Esophagus squamous epithelium (tissue), 4 donors: ENCODE measurements at regions not wholly inside any gene's neighbourhood (a gene's known extent, or its start where the extent isn't known, plus 50 kb on each side); places are given as distances from the start of the nearest gene placed in this dataset.

Source experiments
- CTCF ChIP-seq, 6 experiments: fragments of 450-650 bp in 4 of 6; fragments of 200-600 bp in 2 of 6; sonication (generic) in 2 of 6; IDR thresholded peaks; one replicate each; pipeline ENCODE4 v1.5.1; 2016 to 2019; ENCODE audit warnings: antibody characterized with exemption in 6 of 6, mild to moderate bottlenecking in 4 of 6, moderate library complexity in 4 of 6
- POLR2A ChIP-seq, 4 donors: fragments of 450-650 bp; IDR thresholded peaks; one replicate each; pipeline ENCODE4 v1.6.1; 2017; ENCODE audit warnings: antibody characterized with exemption in 4 of 4, mild to moderate bottlenecking in 4 of 4, moderate library complexity in 3 of 4

- TF ChIP-seq CTCF (IDR thresholded peaks at IDR 0.05) (no peak), POLR2A (IDR thresholded peaks at IDR 0.05) (no peak)
Observed at GRCh38 chr21:18771845-18772380, 368.3 kb upstream of the TMPRSS15 start.
